ENCODE measurements at regions not wholly inside any gene's neighbourhood (a gene's known extent, or its start where the extent isn't known, plus 50 kb on each side); places are given as distances from the start of the nearest gene placed in this dataset.

DNA sequence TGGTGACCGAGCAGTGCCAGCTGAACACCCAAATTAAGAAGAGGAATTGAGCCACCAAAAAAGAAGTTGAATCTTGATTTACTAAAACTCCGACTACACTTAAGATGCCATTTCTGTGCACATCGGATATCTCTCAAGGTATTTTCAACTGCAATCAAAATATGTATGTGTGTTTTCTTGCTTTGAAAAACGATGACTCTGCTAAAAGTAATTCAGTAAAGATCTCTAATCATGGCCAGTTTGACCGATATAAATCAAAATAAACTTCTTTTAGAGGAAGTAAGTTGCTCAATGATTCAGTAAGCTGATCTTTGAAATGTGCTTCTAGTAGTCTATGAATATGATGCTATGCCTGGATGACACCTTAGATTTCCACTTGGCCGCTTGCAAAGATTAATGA lies 453.5 kb upstream of the TPK1 start:
- Histone ChIP-seq H3K4me3 (replicated peaks in 1 of 3; ENCODE audit: insufficient read depth in 1 of 3, low read depth in 1 of 3, low read length in 3 of 3) (no peak overlapping the region), H2AFZ (ENCODE audit: low read depth, low read length) (no peak overlapping the region), H3K27me3 (ENCODE audit: control insufficient read depth in 2 of 2, insufficient read depth in 2 of 2, low read length in 2 of 2) (no peaks in the 10 kb centered on the region), H3K4me1 (ENCODE audit: control insufficient read depth, extremely low read depth, insufficient read depth, low read length) (no peaks in the 10 kb centered on the region), H3K79me2 (ENCODE audit: control insufficient read depth, insufficient read depth, low read length) (no peaks in the 10 kb centered on the region), H3K9ac (replicated peaks; ENCODE audit: extremely low read depth, insufficient read depth, low read length) (no peak overlapping the region), H3K27ac (ENCODE audit: insufficient read depth, low read depth, low read length) (no peak overlapping the region), H3K36me3 (ENCODE audit: control insufficient read depth in 2 of 2, extremely low read depth in 1 of 2, insufficient read depth in 2 of 2, low read length in 2 of 2) (no peaks in the 10 kb centered on the region), H3K9me1 (replicated peaks; ENCODE audit: control insufficient read depth, extremely low read depth, insufficient read depth, low read length) (no peaks in the 10 kb centered on the region), H3K4me2 (ENCODE audit: insufficient read depth, low read length) (no peak overlapping the region), H3K9me3 (replicated peaks; ENCODE audit: control insufficient read depth, insufficient read depth, low read length) (no peaks in the 10 kb centered on the region), H4K20me1 (replicated peaks; ENCODE audit: control insufficient read depth, extremely low read depth, insufficient read depth, low read length) (no peaks in the 10 kb centered on the region)
- intact Hi-C loops (cut with micrococcal nuclease) (no loop called here), dilution Hi-C loops (cut with MboI; ENCODE audit: extremely low pct_ligation_motif_present, low sequenced_read_pairs) (no loop called here)
- no peak for FAIRE-seq
- TF ChIP-seq GATA2 (IDR thresholded peaks at IDR 0.05; ENCODE audit: insufficient read depth, insufficient read length, low read depth, low read length) (no peak), POLR2AphosphoS5 (IDR thresholded peaks at IDR 0.05; ENCODE audit: insufficient read depth, low read depth, low read length) (no peak), MYC (IDR thresholded peaks at IDR 0.05; ENCODE audit: low read depth, low read length) (no peak), JUN (IDR thresholded peaks at IDR 0.05; ENCODE audit: borderline replicate concordance, insufficient read depth, insufficient read length, low read depth) (no peak), EZH2 (IDR thresholded peaks at IDR 0.05; ENCODE audit: borderline replicate concordance, low read depth, low read length, severe bottlenecking) (no peak), FOS (IDR thresholded peaks at IDR 0.05; ENCODE audit: borderline replicate concordance, insufficient read depth, low read length) (no peak), POLR2A (IDR thresholded peaks at IDR 0.05; ENCODE audit: low read depth, low read length) (no peak)
- TF ChIP-seq, protein P1, sequence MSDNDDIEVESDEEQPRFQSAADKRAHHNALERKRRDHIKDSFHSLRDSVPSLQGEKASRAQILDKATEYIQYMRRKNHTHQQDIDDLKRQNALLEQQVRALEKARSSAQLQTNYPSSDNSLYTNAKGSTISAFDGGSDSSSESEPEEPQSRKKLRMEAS (IDR thresholded peaks at IDR 0.05; ENCODE audit: insufficient read depth, insufficient read length), result no peak
- TF ChIP-seq, protein P2, sequence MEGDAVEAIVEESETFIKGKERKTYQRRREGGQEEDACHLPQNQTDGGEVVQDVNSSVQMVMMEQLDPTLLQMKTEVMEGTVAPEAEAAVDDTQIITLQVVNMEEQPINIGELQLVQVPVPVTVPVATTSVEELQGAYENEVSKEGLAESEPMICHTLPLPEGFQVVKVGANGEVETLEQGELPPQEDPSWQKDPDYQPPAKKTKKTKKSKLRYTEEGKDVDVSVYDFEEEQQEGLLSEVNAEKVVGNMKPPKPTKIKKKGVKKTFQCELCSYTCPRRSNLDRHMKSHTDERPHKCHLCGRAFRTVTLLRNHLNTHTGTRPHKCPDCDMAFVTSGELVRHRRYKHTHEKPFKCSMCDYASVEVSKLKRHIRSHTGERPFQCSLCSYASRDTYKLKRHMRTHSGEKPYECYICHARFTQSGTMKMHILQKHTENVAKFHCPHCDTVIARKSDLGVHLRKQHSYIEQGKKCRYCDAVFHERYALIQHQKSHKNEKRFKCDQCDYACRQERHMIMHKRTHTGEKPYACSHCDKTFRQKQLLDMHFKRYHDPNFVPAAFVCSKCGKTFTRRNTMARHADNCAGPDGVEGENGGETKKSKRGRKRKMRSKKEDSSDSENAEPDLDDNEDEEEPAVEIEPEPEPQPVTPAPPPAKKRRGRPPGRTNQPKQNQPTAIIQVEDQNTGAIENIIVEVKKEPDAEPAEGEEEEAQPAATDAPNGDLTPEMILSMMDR (IDR thresholded peaks at IDR 0.05; ENCODE audit: extremely low read depth in 1 of 2, insufficient read depth in 1 of 2, low read depth in 1 of 2, low read length in 2 of 2), result no peak
- CTCF ChIA-PET, result no interaction called here
- DNase-seq (ENCODE audit: low read depth, low spot score), result no peak
- POLR2A ChIA-PET, result no interaction called here
- BruUV-seq (replicated peaks), result no TSS peak

Data from endothelial cell of umbilical vein (primary cell).